Ecto neural progenitor cell (in vitro differentiated cells): ENCODE measurements at regions not wholly inside any gene's neighbourhood (a gene's known extent, or its start where the extent isn't known, plus 50 kb on each side); places are given as distances from the start of the nearest gene placed in this dataset.
"Not testable (repeated sequence)": the region's sequence is repeated elsewhere in the genome, so short reads cannot be mapped to it uniquely, and the experiment has no call there.

Source experiments
- DNase-seq: peaks from one replicate; pipeline ENCODE4 v3.0.0-alpha.2; 2018; ENCODE audit warnings: low spot score

DNA sequence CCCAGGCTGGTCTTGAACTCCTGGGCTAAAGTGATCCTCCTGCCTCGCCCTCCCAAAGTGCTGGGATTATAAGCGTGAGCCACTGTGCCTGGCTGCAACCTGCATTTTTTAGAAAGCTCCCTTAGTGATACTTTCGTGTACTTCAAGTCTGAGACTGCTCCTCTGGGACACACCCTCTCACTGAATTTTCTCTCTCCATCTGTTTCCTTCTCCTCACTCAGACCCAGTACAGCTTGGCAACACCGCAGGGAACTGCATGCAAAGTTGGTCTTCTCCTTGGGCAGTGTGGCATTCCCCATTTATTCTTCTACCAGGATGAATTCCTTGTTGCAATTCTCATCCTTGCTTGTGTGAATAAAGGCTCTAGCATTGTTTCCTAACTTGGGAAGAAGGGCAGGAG, 175.9 kb downstream of the LPIN1 start:
- DNase-seq = no peak

DNA sequence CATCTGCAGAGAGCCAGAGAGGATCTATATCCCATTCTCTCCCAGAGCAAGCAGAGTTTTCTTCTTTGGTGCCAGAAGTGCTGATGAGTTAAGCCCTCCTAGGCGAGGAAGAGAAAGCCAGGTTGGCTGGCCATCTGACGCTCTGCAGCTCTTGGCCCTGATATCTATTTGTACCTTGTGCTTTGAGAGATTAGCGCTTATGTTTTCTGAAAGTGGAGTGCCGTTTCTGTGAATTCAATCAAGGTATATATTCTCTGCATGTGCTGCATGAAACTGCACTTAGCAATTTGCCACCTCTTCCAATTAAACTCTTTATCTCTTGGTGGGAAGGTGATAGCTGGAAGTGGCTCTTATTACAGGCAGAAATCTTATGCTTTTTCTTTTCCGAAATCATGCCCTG, 177.5 kb downstream of the LPIN1 start:
- DNase-seq = no peak

DNA sequence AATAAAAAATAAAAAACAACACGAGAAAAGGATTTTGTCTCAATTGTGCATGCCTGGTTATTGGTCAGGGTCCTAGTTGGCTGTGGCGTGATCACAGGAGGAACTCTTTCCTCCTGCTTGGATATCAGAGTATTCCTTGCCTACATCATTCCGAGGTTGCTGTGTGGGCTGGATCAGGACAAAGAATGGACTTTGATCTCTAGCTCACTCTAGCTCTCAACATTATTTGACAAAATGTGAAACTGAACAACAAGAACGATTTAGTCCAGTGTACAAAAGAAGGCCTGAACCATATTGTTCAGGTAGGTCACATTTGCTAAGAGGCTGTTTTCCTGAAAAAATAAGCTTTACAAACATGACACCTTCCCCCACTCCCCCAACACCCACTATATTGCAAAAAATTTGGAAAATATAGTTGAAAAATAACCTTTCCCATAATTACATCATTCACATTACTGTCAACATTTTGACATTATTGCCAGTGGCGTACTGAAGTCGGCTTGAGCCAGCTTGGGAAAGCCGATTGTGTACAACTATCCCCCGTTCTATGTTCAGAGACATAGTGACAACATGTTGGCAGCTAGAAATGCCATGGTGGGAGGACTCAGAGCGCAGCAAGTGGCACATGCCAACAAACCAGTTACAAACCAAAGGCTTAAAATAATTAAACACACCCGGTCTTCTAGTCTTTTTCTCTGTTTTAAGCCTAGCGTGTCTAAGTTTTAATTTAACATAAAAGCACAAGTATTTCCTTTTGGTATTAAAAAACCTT, 179.0 kb downstream of the LPIN1 start:
- no peak for DNase-seq

DNA sequence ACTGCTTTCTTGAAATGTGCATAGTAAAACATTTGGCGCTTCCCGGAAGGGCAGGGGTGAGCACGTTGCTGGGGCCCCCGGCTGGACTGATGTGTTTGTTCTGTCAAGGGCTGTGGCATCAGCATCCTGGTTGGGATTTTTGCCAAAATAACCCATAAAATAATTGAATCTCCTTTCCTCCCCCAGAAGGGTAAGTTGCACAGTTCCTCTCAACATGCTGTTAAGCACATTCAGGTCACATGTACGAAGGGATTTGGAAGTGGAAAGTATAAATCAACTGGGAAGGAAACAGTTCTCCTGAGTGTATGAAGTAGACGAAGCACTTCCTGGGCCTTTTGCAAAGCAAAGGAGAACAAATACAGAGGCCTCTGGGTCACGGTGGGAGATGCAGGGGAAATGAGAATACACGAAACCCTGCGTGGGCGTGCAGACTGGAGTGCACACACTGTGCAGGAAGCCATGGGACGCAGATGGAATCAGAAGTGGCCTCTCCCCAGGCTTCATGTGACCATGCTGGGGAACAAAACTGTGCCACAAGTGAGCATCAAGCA, 183.9 kb downstream of the LPIN1 start:
- DNase-seq = no peak

DNA sequence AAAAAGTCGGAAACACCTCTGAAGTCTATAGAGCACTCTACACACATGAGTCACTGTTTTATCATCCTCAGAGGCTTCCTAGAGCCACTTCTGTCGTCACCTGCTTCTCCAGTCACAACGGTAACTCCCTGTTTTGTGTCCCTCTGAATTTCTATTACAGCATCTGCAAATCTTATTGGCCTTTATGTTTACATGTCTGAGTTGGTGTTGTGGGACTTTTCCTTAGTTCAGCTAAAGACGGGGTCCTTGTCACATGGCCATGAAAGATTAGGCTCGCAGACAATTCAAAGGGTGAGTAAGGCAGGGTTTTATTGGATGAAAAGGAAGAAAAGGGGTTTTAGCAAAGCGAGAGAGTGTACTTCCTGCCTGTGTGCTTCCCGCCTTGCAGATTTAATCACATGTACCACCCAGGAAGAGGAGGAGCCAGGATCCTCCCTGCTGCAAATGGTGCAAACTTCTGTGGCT, 185.6 kb downstream of the LPIN1 start:
- DNase-seq = no peak

DNA sequence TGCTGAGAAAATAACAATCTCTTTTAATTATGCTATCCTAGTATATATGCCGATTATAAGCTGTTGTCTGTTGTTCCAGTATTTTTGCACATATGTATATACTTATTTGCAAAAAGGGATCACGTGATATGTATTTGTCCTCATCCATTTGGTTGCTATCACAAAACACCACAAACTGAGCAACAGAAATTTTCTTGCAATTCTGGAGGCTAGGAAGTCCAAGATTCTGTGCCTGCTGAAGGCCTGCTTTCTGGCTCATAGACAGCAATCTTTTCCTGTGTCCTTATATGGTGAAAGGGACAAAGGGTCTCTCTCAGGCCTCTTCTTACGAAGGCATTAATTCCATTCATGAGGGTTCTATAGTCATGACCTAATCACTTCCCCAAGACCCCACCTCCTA, 186.5 kb downstream of the LPIN1 start:
- no peak for DNase-seq

DNA sequence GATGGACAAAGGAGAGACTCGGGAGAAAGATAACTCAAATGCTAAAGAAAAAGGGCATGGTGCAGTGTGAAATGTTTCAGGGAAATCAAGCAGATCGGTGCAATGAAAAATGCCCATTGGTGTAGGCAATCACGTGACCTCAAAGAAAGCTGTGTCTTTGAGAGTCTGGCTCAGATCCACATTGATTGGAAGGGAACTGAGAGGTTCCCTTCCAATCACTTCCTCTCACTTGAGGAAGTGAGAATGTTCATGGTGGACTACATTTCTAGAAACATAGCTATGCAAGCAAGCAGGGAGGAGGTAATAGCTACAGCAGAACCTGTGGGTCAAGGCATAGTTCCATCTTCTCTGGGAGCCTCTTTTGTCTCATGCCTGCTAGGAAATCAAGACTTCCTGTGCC, 187.4 kb downstream of the LPIN1 start:
- peak; percentile 5 for DNase-seq

DNA sequence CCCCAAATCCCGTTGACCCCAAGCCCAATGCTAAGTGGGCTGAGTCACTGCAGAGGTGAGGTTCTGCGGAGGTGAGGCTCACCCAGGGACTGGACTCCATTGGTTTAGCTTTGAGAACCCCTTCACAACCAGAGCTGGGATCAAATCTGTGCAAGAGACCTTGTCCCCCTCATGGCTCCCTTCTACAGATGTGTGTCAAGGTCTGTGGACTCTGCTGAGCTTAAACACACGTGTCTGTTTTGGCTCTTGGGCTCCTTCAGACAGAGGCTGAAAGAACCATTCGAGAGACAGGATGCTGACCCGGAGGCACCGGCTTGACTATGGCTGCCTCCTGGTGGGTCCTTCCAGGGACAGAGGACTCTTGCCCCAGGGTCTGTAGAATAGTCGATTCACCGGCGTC, 190.3 kb downstream of the LPIN1 start:
- no peak for DNase-seq

DNA sequence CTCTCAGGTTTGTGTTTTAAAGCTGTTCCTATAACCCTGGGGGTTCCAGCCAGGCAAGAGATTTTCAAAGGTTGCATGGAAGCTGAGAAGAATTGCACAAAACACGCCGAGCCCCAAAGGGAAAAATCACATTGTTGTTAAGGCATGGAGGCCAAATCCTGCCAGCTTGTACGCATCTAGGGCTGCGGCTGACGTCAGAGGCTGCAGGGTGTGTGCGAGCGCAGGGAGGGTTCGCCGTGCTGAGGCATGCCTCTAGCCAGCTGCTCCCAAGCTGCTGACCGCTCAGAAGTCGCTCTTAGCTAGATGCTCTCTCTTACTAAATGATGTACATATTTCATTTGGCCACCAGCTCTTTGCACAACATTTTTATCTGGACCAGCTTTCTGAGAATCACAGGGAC, 191.8 kb downstream of the LPIN1 start:
- DNase-seq = no peak

DNA sequence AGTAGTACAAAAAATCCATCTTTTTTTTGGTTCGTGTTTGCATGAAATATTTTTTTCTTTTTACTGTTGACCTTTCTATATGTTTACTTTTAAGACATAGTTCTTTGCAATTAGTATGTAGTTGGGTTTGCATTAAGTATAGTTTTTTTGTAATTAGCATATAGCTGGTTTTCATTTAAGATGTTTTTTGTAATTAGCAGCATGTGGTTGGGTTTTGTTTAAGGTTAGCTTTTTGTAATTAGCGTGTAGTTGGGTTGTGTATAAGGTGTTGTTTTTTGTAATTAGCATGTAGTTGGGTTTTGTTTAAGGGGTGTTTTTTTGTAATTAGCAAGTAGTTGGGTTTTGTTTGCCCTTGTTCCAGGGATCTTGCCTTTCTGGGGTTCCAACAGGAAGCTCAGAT, 193.1 kb downstream of the LPIN1 start:
- no peak for DNase-seq

DNA sequence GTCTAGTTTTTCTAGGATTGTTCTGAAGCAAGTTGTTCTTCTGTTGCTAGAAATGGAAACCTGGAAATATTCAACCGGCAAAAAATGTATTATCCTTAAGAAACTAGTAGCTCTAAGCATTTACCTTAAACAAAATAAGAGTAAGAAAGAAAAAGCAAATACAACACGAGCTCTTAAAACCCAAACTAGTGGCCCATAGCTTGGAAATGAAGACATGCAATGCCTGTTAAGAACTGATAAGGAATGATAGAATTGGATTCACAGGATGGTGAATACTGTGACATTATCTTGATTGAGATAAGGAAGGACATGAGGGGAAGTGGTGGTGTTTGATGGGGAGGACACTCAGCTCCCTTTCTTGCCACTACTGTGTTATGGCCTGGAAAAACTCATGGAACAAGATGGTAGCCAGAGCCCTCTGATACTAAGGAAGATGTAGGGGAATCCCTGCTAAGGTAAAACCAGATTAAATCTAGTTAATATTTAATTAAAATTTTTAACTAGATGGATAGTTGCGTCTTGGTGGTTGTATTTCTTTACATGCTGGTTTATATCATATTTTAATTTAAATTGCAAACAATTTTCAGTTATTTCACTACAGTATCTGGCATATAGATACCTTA, 193.8 kb downstream of the LPIN1 start:
- no peak for DNase-seq

DNA sequence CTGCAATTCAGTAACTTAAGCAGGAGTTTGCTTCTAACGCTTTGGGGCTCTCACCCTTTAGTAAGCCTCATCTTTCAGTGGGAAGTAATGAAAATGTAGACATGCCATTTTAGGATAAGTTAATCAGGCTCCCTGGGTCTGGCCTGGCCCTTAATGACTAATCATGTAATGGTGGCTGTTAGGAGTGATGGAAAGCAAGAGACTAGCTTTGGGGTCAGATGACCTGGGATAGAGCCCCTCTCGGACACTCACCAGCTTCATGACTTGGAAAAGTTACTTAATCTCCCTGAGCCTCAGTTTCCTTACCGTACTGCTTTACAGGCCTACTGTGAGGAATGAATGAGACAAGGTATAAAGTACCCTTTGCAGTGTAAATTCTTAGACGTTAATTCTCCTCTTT, 194.4 kb downstream of the LPIN1 start:
- DNase-seq = no peak

DNA sequence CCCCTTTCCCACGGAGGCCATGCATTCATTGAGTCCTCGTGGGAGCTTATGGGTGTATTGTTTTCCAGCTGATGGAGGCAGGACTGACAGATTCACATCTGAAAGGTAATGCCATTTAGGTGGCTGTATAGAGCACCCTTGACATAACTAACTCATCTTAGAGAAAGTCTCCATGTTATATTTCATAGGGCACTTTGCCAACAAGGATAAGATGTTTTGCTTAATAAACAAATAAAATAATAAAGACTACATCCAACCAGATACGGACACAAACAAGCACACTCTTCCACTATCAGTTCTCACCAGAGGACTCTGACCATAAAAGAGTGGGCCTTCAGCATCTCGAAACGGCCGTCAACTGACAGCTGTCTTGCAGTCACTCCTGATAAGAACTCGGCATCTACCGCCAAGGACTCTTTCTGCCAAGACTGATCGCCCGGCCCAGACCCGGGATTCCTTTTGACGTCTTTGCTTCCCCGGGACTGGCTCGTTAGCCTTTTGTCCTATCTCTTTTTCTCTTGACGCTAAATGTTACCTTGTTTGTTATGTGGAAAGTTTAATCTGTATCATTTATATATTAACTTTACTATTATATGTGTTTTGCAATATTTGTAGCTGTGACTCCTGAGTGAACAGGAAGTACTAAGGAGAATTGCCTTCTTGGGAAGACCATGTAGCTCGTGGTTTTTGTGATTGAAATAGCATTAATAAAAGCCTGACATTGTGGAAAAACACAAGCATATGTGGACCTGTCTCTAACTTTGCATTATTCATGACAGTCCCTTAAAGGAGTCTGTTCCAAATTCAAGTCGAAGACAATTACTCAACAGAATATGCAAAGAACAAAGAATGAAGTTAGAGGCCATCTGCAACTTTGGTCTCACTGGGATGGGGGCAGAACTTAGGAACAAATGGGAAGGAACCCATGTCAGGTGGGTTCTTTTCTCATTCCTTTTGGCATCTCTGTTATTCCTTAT, 195.1 kb downstream of the LPIN1 start:
- no peak for DNase-seq

DNA sequence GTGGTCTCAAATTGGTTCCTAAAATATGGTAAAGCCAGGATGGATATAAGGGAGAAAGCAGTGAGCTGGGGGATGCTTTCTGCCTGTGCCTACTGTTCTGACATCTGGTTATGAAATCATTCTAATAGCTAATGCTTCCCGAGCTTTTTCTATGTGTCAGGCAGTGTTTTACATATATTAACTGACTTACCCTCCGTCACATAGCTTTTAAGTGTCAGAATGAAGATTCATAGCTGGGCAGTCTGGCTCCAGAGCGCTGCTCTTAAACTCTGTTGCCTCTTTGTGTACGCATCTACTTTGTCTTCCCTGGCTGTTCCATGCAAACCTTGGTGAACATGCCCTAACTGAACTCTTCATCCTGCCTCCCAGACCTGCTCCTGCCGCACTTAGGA, 195.7 kb downstream of the LPIN1 start:
- DNase-seq = no peak

DNA sequence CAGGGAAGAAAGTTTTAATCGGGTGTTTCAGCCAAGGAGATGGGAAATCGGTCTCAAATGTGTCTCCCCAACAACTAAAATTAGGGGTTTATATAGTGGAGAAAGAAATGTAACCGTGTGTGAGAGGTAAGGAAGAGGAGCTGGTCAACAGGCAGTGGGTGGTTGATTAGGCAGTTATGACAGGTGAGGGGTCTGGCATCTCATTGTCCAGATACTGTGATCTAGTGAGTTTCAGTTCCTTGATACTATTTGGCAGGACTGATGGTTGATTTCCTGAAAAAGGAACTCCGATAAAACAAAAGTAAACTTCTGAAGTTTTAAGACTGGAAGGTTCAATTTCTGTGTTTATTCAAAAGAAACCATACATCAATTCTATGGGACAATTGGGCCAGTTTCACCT, 197.9 kb downstream of the LPIN1 start:
- no peak for DNase-seq

DNA sequence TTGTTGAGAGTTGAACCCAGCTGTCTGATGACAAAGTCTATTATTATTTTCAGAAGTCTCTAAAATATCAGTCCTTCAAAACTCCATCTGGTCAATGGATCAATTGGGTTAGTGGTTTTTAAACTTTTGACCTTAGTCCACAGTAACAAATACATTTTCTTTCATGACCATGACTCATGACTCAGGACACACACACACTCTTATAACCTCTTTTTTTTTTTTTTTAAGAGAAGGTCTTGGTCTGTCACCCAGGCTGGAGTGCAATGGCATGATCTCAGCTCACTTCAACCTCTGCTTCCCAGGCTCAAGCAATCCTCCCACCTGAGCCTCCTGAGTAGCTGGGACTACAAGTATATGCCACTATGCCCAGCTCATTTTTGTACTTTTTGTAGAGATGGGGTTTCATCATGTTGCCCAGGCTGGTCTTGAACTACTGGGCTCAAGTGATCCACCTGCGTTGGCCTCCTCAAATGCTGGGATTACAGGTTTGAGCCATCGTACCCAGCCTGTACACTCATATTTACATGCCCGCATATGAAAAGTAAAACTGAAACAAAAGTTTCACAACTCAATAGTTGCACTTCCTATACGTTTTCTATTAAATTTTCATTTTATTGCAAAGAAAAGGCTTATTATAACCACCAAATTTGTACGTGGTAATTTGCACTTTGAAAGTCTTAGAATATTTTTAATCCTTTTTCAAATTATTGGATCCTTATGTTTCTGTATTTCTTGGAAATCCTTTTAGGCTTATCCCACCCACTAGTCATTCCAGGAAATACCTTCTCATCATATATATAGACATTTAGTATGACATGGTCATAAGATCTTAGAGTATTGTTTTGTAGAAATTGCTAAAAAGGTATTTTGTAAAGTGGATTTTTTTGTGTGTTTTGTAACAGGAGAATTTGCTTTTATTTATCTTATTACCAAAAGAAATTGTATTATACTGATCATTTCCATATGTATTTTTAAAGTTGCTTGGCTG, 199.0 kb downstream of the LPIN1 start:
- no peak for DNase-seq

DNA sequence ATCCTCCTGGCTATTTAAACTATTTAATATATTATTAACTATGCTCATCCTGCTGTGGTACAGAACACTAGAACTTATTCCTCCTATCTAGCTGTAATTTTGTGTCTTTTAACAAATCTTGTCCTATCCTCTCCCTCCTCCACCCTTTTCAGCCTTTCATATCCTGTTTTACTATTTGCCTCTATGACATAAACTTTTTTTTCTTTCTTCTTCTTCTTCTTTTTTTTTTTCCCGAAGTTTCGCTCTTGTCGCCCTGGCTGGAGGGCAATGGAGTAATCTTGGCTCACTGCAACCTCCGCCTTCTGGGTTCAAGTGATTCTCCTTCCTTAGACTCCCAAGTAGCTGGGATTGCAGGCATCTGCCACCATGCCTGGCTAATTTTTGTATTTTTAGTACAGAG, 201.5 kb downstream of the LPIN1 start:
- no peak for DNase-seq

DNA sequence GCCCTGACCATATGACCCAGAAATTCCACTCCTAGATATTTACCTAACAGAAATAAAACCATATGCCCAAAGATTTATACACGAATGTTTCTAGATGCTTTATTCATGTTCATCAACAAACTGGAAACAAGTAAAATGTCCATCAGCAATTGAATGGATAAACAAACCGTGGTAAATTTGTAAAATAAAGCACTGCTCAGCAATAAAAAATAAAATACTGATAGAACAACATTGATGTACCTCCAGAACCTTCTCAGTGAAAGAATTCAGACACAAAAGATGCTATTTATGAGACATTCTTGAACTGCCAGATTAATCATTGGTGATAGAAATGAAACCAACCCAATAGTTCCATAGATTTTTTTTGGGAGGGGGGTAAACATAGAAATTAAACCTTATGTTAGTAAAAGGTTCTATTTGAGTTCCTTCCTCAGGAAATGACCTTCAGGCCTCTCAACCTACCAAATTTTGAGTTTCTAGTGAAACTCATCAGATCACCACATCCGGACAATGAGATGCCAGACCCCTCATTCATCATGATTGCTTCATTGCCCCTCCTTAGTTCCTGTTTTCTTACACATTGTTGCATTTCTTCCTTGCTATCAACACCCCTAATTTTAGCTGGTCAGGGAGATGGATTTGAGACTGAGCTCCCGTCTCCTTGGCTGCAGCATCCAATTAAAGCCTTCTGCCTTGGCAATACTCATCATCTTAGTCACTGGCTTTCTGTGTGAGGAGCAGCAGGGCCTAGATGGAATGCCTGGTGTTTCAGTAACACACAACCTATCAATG, 203.5 kb downstream of the LPIN1 start:
- DNase-seq = no peak

DNA sequence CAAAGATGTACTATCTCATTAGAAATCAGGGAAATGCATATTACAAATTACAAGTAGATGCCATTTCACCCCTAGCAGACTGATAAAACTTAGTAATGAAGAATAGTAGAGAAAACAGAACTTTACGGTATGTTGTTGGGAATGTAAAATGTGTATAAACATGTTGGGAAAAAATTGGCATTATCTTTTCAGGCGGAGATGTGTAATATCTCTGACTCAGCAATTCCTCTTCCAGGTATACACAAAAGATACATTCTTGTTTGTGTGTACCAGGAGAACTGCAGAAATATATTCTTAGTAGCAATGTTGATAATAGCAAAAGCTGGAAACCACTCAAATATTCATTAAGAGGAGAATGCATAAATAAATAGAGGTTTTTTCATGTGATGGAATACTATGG, 204.5 kb downstream of the LPIN1 start:
- DNase-seq = no peak

DNA sequence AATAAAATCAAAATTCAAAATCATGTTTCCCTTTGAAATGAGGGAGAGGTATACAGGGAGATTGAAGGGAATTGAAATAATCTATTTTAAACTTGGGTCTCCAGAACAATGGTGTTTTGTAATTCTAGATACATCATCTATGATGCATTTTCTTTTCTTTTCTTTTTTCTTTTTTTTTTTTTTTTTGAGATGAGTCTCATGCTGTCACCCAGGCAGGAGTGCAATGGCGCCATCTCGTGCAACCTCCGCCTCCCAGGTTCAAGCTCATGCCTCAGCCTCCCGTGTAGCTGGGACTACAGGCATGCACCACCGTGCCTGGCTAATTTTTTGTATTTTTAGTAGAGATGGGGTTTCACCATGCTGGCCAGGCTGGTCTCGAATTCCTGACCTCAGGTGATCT, 205.1 kb downstream of the LPIN1 start:
- DNase-seq = not testable (repeated sequence)
